ENCODE measurements at regions not wholly inside any gene's neighbourhood (a gene's known extent, or its start where the extent isn't known, plus 50 kb on each side); places are given as distances from the start of the nearest gene placed in this dataset.

GRCh38 chr1:55947446-55947845, 631.9 kb downstream of the PLPP3 start:
- no peak for TF ChIP-seq CTCF (IDR thresholded peaks at IDR 0.05; ENCODE audit: insufficient read depth, low read length, poor library complexity, severe bottlenecking)
- Histone ChIP-seq H3K27me3 (replicated peaks; ENCODE audit: control insufficient read depth, insufficient read depth, low read length) (no peaks in the 10 kb centered on the region), H3K4me3 (replicated peaks; ENCODE audit: low read depth, low read length) (no peak overlapping the region), H3K36me3 (ENCODE audit: control insufficient read depth, insufficient read depth, low read length) (no peaks in the 10 kb centered on the region)
- DNase-seq (ENCODE audit: extremely low read depth, insufficient read length) = no peak

GRCh38 chr1:55943721-55944435, 635.5 kb downstream of the PLPP3 start:
- no peak overlapping the region for H3K4me3 ChIP-seq (replicated peaks; ENCODE audit: low read depth, low read length)
- DNase-seq (ENCODE audit: extremely low read depth, insufficient read length) = no peak
- no peaks in the 10 kb centered on the region for H3K27me3 ChIP-seq (replicated peaks; ENCODE audit: control insufficient read depth, insufficient read depth, low read length)
- no peak for TF ChIP-seq CTCF (IDR thresholded peaks at IDR 0.05; ENCODE audit: insufficient read depth, low read length, poor library complexity, severe bottlenecking)
- no peaks in the 10 kb centered on the region for H3K36me3 ChIP-seq (ENCODE audit: control insufficient read depth, insufficient read depth, low read length)

- TF ChIP-seq CTCF (IDR thresholded peaks at IDR 0.05; ENCODE audit: insufficient read depth, low read length, poor library complexity, severe bottlenecking) = no peak
- no peaks in the 10 kb centered on the region for H3K36me3 ChIP-seq (ENCODE audit: control insufficient read depth, insufficient read depth, low read length)
Observed at GRCh38 chr1:55943012-55943411, 636.4 kb downstream of the PLPP3 start.

GRCh38 chr1:55939866-55940265, 639.5 kb downstream of the PLPP3 start:
- no peaks in the 10 kb centered on the region for H3K27me3 ChIP-seq (replicated peaks; ENCODE audit: control insufficient read depth, insufficient read depth, low read length)
- no peak for DNase-seq (ENCODE audit: extremely low read depth, insufficient read length)
- H3K36me3 ChIP-seq (ENCODE audit: control insufficient read depth, insufficient read depth, low read length) = no peaks in the 10 kb centered on the region
- H3K4me3 ChIP-seq (replicated peaks; ENCODE audit: low read depth, low read length) = no peak overlapping the region
- no peak for TF ChIP-seq CTCF (IDR thresholded peaks at IDR 0.05; ENCODE audit: insufficient read depth, low read length, poor library complexity, severe bottlenecking)

More at GRCh38 chr1:55943012-55943411, 636.4 kb downstream of the PLPP3 start:
- H3K4me3 ChIP-seq (replicated peaks; ENCODE audit: low read depth, low read length) = no peak overlapping the region
- no peak for DNase-seq (ENCODE audit: extremely low read depth, insufficient read length)
- H3K27me3 ChIP-seq (replicated peaks; ENCODE audit: control insufficient read depth, insufficient read depth, low read length) = no peaks in the 10 kb centered on the region

GRCh38 chr1:55938861-55939260, 640.5 kb downstream of the PLPP3 start:
- Histone ChIP-seq H3K36me3 (ENCODE audit: control insufficient read depth, insufficient read depth, low read length) (no peaks in the 10 kb centered on the region), H3K4me3 (replicated peaks; ENCODE audit: low read depth, low read length) (no peak overlapping the region), H3K27me3 (replicated peaks; ENCODE audit: control insufficient read depth, insufficient read depth, low read length) (no peaks in the 10 kb centered on the region)
- no peak for DNase-seq (ENCODE audit: extremely low read depth, insufficient read length)
- TF ChIP-seq CTCF (IDR thresholded peaks at IDR 0.05; ENCODE audit: insufficient read depth, low read length, poor library complexity, severe bottlenecking) = no peak

Data from GM06990 (cell line).